GM12878 (cell line): ENCODE measurements at regions not wholly inside any gene's neighbourhood (a gene's known extent, or its start where the extent isn't known, plus 50 kb on each side); places are given as distances from the start of the nearest gene placed in this dataset.

Experiments used
- ATAC-seq: fragments of 200-7000 bp; cut with Tn5 transposase; 3 replicates; pipeline ENCODE4 v1.9.1; 2020; ENCODE audit warnings: mild to moderate bottlenecking, moderate library complexity
- BruUV-seq: library from RNA; stranded (reverse); fragments of 400-500 nt; replicated peaks from 2 replicates; lab custom pipeline; 2021; lab: Mats Ljungman, UMichigan
- CTCF ChIA-PET: fragments of 300-600 bp; sonication (Branson Sonifier 250); formaldehyde crosslinking; extraction: SDS; loops from one replicate; lab custom pipeline; 2021; ENCODE audit warnings: inconsistent platforms; lab: Yijun Ruan, JAX
- POLR2A ChIA-PET: fragments of 350-600 bp; formaldehyde crosslinking; extraction: SDS; loops from one replicate; lab custom pipeline; 2021; ENCODE audit warnings: inconsistent platforms; lab: Charles Lee
- RAD21 ChIA-PET: fragments of 300-600 bp; sonication (Branson Sonifier 250); formaldehyde crosslinking; loops from one replicate; lab custom pipeline; 2023; ENCODE audit warnings: antibody characterized with exemption; ENCODE audit not compliant: unreplicated experiment; lab: Charles Lee
- SMC1A ChIA-PET: fragments of 300-600 bp; sonication (Branson Sonifier 250); formaldehyde crosslinking; loops from one replicate; lab custom pipeline; 2023; ENCODE audit not compliant: unreplicated experiment, uncharacterized antibody; lab: Charles Lee
- DNase-seq: peaks from one replicate; pipeline ENCODE4 v3.0.0-alpha.2; 2011; ENCODE audit warnings: low read depth, low spot score
- FAIRE-seq: peaks from 3 replicates; lab custom pipeline; 2011; peaks lifted over from hg19 to GRCh38; lab: Jason Lieb, UNC
- H2AFZ ChIP-seq: 2 replicates; pipeline ENCODE4 v1.6.0; 2011; ENCODE audit warnings: low read depth, low read length, control low read depth; ENCODE audit not compliant: control insufficient read depth
- H3K27ac ChIP-seq: 2 replicates; pipeline ENCODE4 v1.5.1; 2011; ENCODE audit warnings: control low read depth; ENCODE audit not compliant: control insufficient read depth, insufficient read depth
- H3K27me3 ChIP-seq, 2 experiments: replicated peaks in 1 of 2; 2 replicates each; pipeline versions ENCODE4 v1.6.0 to v1.6.1; 2011; ENCODE audit warnings: low read length in 1 of 2; ENCODE audit not compliant: control insufficient read depth in 2 of 2, insufficient read depth in 2 of 2
- H3K36me3 ChIP-seq, 2 experiments: 2 replicates each; pipeline ENCODE4 v1.5.1; 2011; ENCODE audit warnings: low read length in 1 of 2; ENCODE audit not compliant: control insufficient read depth in 2 of 2, insufficient read depth in 2 of 2
- H3K4me1 ChIP-seq: 2 replicates; pipeline ENCODE4 v1.6.1; 2011; ENCODE audit warnings: mild to moderate bottlenecking, low read length, moderate library complexity, mixed read lengths; ENCODE audit not compliant: control insufficient read depth, insufficient read depth
- H3K4me2 ChIP-seq: 2 replicates; pipeline ENCODE4 v1.6.0; 2011; ENCODE audit warnings: control low read depth; ENCODE audit not compliant: control insufficient read depth, insufficient read depth
- H3K4me3 ChIP-seq: fragments of 200-600 bp; sonication (generic); 2 replicates; pipeline ENCODE4 v1.5.1; 2016
- H3K79me2 ChIP-seq: 2 replicates; pipeline ENCODE4 v1.6.0; 2011; ENCODE audit warnings: low read length; ENCODE audit not compliant: control insufficient read depth, insufficient read depth
- H3K9ac ChIP-seq: 2 replicates; pipeline ENCODE4 v1.8.0; 2011; ENCODE audit warnings: low read length, control low read depth, mixed read lengths; ENCODE audit not compliant: control insufficient read depth, insufficient read depth
- H3K9me3 ChIP-seq: replicated peaks from 3 replicates; pipeline ENCODE4 v1.5.1; 2011; ENCODE audit warnings: mild to moderate bottlenecking, low read length; ENCODE audit not compliant: control insufficient read depth, insufficient read depth
- H4K20me1 ChIP-seq: 2 replicates; pipeline ENCODE4 v1.6.0; 2011; ENCODE audit not compliant: control insufficient read depth, insufficient read depth
- BACH1 ChIP-seq: fragments of 450-650 bp; IDR thresholded peaks from 2 replicates; pipeline ENCODE4 v1.6.1; 2017; ENCODE audit warnings: mild to moderate bottlenecking, borderline replicate concordance
- BHLHE40 ChIP-seq, 2 experiments: fragments of 450-650 bp in 1 of 2; IDR thresholded peaks; 2 replicates each; pipeline ENCODE4 v1.6.1; 2011 to 2017; ENCODE audit warnings: low read depth in 2 of 2, borderline replicate concordance in 1 of 2, improper control_type of control experiment in 1 of 2, low read length in 1 of 2, mild to moderate bottlenecking in 1 of 2
- BMI1 ChIP-seq: fragments of 450-650 bp; IDR thresholded peaks from 2 replicates; pipeline ENCODE4 v1.6.1; 2016; ENCODE audit warnings: mild to moderate bottlenecking, moderate library complexity, borderline replicate concordance
- CHD2 ChIP-seq: IDR thresholded peaks from 2 replicates; pipeline ENCODE4 v1.6.1; 2011; ENCODE audit warnings: low read depth, low read length, improper control_type of control experiment, borderline replicate concordance
- CREB1 ChIP-seq: IDR thresholded peaks from 2 replicates; pipeline ENCODE4 v1.6.1; 2012; ENCODE audit warnings: low read depth, mild to moderate bottlenecking, inconsistent platforms
- CREM ChIP-seq: IDR thresholded peaks from 2 replicates; pipeline ENCODE4 v1.6.1; 2014; ENCODE audit warnings: antibody characterized with exemption, low read depth
- NFIC ChIP-seq: IDR thresholded peaks from 2 replicates; pipeline ENCODE4 v1.6.1; 2012; ENCODE audit warnings: low read depth, mild to moderate bottlenecking, inconsistent platforms, low read length, moderate library complexity
- POLR2AphosphoS5 ChIP-seq: IDR thresholded peaks from 2 replicates; pipeline ENCODE4 v1.6.1; 2011; ENCODE audit warnings: mild to moderate bottlenecking, low read length, inconsistent platforms
- TAF1 ChIP-seq: IDR thresholded peaks from 2 replicates; pipeline ENCODE4 v1.6.1; 2011; ENCODE audit warnings: mild to moderate bottlenecking, low read depth, low read length, borderline replicate concordance
- TCF12 ChIP-seq: IDR thresholded peaks from 2 replicates; pipeline ENCODE4 v1.6.1; 2011; ENCODE audit warnings: low read depth, mild to moderate bottlenecking, low read length
- ZBED1 ChIP-seq: IDR thresholded peaks from 2 replicates; pipeline ENCODE4 v1.6.1; 2016; ENCODE audit warnings: borderline replicate concordance
- WGBS: methylation state at CpG from one replicate; pipeline ENCODE4 v1.1.6; 2016; ENCODE audit warnings: low lambda C conversion rate; ENCODE audit not compliant: insufficient replicate concordance, insufficient coverage; ENCODE audit errors: missing lambda C conversion rate; 5-methylcytosine and 5-hydroxymethylcytosine counted together
- in situ Hi-C: fragments of 300-500 bp; cut with MboI; formaldehyde crosslinking; loops from 9 replicates; pipeline ENCODE4 v1.14.3; 2018; ENCODE audit warnings: mixed read lengths
- intact Hi-C: fragments of 100-400 bp; cut with micrococcal nuclease; formaldehyde crosslinking; loops from one replicate; pipeline ENCODE4 v1.14.2; 2022; ENCODE audit not compliant: unreplicated experiment
- TF ChIP-seq, protein P1 (sequence below): fragments of 450-650 bp; formaldehyde crosslinking; IDR thresholded peaks from 2 replicates; pipeline ENCODE4 v1.5.0; 2022; ENCODE audit warnings: mild to moderate bottlenecking, missing genetic modification characterization
- TF ChIP-seq, protein P2 (sequence below): fragments of 450-650 bp; IDR thresholded peaks from 2 replicates; pipeline ENCODE4 v1.6.1; 2017; ENCODE audit warnings: low read depth, mild to moderate bottlenecking, moderate library complexity
- TF ChIP-seq, protein P3 (sequence below): fragments of 450-650 bp; IDR thresholded peaks from 2 replicates; pipeline ENCODE4 v1.6.1; 2016; ENCODE audit warnings: mild to moderate bottlenecking
- TF ChIP-seq, protein P4 (sequence below): IDR thresholded peaks from 2 replicates; pipeline ENCODE4 v1.6.1; 2011; ENCODE audit warnings: borderline replicate concordance, low read depth, mild to moderate bottlenecking, moderate library complexity, low read length; ENCODE audit not compliant: insufficient read depth, poor library complexity, severe bottlenecking
- TF ChIP-seq, protein P5 (sequence below): fragments of 450-650 bp; conservative IDR thresholded peaks from 2 replicates; pipeline ENCODE4 v1.6.1; 2017; ENCODE audit warnings: mild to moderate bottlenecking, moderate library complexity

DNA sequence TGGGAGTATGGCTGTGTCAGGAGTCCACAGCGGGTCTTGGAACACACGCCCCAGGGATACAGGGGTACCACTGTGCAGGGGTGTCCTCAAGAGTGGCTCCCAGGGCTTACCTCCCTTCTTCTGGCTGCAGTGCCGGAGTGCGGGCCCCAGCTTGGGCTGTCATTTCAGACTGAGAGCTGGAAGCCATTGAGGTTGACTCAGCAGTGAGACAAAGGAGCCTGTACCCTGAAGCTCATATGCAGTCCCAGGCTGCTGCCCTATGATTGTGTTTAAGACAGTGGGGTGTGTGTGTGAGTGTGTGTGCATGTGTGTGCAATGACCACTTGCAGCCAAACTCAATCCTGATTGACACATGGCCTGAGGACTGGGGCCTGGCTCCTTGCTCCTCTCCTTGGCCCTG, 167.7 kb upstream of the AFDN start:
- DNase-seq (no peak), FAIRE-seq (no peak), ATAC-seq (no peak)
- Histone ChIP-seq H3K27me3 (no peaks in the 10 kb centered on the region), H3K4me2 (no peak overlapping the region), H3K36me3 (no peaks in the 10 kb centered on the region), H3K9ac (no peak overlapping the region), H3K9me3 (no peaks in the 10 kb centered on the region), H3K79me2 (no peaks in the 10 kb centered on the region), H2AFZ (no peak overlapping the region), H4K20me1 (no peaks in the 10 kb centered on the region), H3K27ac (no peak overlapping the region), H3K4me3 (no peak overlapping the region), H3K4me1 (no peaks in the 10 kb centered on the region)
- BruUV-seq = no TSS peak
- CTCF ChIA-PET = no interaction called here
- WGBS = 58% methylated on average over 4 of the region's 4 CpGs
- in situ Hi-C loops (no loop called here), intact Hi-C loops (no loop called here)
- SMC1A ChIA-PET = no interaction called here
- RAD21 ChIA-PET = interaction anchor here (0.6 kb wide), 1 partner anchor 126 kb away, joined by 4 read pairs; no protein-coding TSS in a partner anchor
- POLR2A ChIA-PET = no interaction called here
- no peak for TF ChIP-seq TCF12
- no peak for TF ChIP-seq ZBED1
- TF ChIP-seq TAF1 = no peak
- TF ChIP-seq, protein P1, sequence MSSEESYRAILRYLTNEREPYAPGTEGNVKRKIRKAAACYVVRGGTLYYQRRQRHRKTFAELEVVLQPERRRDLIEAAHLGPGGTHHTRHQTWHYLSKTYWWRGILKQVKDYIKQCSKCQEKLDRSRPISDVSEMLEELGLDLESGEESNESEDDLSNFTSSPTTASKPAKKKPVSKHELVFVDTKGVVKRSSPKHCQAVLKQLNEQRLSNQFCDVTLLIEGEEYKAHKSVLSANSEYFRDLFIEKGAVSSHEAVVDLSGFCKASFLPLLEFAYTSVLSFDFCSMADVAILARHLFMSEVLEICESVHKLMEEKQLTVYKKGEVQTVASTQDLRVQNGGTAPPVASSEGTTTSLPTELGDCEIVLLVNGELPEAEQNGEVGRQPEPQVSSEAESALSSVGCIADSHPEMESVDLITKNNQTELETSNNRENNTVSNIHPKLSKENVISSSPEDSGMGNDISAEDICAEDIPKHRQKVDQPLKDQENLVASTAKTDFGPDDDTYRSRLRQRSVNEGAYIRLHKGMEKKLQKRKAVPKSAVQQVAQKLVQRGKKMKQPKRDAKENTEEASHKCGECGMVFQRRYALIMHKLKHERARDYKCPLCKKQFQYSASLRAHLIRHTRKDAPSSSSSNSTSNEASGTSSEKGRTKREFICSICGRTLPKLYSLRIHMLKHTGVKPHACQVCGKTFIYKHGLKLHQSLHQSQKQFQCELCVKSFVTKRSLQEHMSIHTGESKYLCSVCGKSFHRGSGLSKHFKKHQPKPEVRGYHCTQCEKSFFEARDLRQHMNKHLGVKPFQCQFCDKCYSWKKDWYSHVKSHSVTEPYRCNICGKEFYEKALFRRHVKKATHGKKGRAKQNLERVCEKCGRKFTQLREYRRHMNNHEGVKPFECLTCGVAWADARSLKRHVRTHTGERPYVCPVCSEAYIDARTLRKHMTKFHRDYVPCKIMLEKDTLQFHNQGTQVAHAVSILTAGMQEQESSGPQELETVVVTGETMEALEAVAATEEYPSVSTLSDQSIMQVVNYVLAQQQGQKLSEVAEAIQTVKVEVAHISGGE (CRISPR knock-in tag) = no peak
- TF ChIP-seq NFIC = no peak
- TF ChIP-seq CREB1 = no peak
- TF ChIP-seq, protein P2, sequence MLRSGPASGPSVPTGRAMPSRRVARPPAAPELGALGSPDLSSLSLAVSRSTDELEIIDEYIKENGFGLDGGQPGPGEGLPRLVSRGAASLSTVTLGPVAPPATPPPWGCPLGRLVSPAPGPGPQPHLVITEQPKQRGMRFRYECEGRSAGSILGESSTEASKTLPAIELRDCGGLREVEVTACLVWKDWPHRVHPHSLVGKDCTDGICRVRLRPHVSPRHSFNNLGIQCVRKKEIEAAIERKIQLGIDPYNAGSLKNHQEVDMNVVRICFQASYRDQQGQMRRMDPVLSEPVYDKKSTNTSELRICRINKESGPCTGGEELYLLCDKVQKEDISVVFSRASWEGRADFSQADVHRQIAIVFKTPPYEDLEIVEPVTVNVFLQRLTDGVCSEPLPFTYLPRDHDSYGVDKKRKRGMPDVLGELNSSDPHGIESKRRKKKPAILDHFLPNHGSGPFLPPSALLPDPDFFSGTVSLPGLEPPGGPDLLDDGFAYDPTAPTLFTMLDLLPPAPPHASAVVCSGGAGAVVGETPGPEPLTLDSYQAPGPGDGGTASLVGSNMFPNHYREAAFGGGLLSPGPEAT = no peak
- no peak for TF ChIP-seq BACH1
- TF ChIP-seq BMI1 = no peak
- TF ChIP-seq, protein P3, sequence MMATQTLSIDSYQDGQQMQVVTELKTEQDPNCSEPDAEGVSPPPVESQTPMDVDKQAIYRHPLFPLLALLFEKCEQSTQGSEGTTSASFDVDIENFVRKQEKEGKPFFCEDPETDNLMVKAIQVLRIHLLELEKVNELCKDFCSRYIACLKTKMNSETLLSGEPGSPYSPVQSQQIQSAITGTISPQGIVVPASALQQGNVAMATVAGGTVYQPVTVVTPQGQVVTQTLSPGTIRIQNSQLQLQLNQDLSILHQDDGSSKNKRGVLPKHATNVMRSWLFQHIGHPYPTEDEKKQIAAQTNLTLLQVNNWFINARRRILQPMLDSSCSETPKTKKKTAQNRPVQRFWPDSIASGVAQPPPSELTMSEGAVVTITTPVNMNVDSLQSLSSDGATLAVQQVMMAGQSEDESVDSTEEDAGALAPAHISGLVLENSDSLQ = no peak
- no peak for TF ChIP-seq POLR2AphosphoS5
- no peak for TF ChIP-seq CREM
- TF ChIP-seq, protein P4, sequence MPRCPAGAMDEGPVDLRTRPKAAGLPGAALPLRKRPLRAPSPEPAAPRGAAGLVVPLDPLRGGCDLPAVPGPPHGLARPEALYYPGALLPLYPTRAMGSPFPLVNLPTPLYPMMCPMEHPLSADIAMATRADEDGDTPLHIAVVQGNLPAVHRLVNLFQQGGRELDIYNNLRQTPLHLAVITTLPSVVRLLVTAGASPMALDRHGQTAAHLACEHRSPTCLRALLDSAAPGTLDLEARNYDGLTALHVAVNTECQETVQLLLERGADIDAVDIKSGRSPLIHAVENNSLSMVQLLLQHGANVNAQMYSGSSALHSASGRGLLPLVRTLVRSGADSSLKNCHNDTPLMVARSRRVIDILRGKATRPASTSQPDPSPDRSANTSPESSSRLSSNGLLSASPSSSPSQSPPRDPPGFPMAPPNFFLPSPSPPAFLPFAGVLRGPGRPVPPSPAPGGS = no peak
- TF ChIP-seq, protein P5, sequence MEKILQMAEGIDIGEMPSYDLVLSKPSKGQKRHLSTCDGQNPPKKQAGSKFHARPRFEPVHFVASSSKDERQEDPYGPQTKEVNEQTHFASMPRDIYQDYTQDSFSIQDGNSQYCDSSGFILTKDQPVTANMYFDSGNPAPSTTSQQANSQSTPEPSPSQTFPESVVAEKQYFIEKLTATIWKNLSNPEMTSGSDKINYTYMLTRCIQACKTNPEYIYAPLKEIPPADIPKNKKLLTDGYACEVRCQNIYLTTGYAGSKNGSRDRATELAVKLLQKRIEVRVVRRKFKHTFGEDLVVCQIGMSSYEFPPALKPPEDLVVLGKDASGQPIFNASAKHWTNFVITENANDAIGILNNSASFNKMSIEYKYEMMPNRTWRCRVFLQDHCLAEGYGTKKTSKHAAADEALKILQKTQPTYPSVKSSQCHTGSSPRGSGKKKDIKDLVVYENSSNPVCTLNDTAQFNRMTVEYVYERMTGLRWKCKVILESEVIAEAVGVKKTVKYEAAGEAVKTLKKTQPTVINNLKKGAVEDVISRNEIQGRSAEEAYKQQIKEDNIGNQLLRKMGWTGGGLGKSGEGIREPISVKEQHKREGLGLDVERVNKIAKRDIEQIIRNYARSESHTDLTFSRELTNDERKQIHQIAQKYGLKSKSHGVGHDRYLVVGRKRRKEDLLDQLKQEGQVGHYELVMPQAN = no peak
- no peak for TF ChIP-seq CHD2
- no peak for TF ChIP-seq BHLHE40 (IDR thresholded peaks at IDR 0.05; ENCODE audit: borderline replicate concordance in 1 of 2, low read depth in 2 of 2, low read length in 1 of 2)
